Glutamatergic neuron (in vitro differentiated cells): ENCODE measurements at regions not wholly inside any gene's neighbourhood (a gene's known extent, or its start where the extent isn't known, plus 50 kb on each side); places are given as distances from the start of the nearest gene placed in this dataset.

Source experiments
- DNase-seq: peaks from one replicate; pipeline ENCODE4 v3.0.0; 2022
- H3K27ac Mint-ChIP-seq: one replicate; pipeline ENCODE4 v1.8.0; 2020; ENCODE audit warnings: mild to moderate bottlenecking, mixed read lengths, inconsistent platforms; ENCODE audit not compliant: unreplicated experiment
- H3K27me3 Mint-ChIP-seq: one replicate; pipeline ENCODE4 v1.8.0; 2020; ENCODE audit warnings: mild to moderate bottlenecking, moderate library complexity, mixed read lengths, inconsistent platforms; ENCODE audit not compliant: unreplicated experiment
- H3K36me3 Mint-ChIP-seq: one replicate; pipeline ENCODE4 v1.8.0; 2020; ENCODE audit warnings: mild to moderate bottlenecking, mixed read lengths, inconsistent platforms; ENCODE audit not compliant: unreplicated experiment
- H3K4me1 Mint-ChIP-seq: one replicate; pipeline ENCODE4 v1.8.0; 2020; ENCODE audit warnings: mild to moderate bottlenecking, low read depth, mixed read lengths, inconsistent platforms; ENCODE audit not compliant: unreplicated experiment
- H3K4me3 Mint-ChIP-seq: one replicate; pipeline ENCODE4 v1.8.0; 2020; ENCODE audit warnings: mild to moderate bottlenecking, mixed read lengths, inconsistent platforms; ENCODE audit not compliant: unreplicated experiment
- H3K9me3 Mint-ChIP-seq: one replicate; pipeline ENCODE4 v1.8.0; 2020; ENCODE audit warnings: mild to moderate bottlenecking, moderate library complexity, mixed read lengths, inconsistent platforms; ENCODE audit not compliant: unreplicated experiment
- TF ChIP-seq, protein P1 (sequence below): fragments of 200-600 bp; sonication (generic); IDR thresholded peaks from one replicate; pipeline ENCODE4 v1.5.0; 2021; ENCODE audit not compliant: partially characterized antibody, unreplicated experiment

DNA sequence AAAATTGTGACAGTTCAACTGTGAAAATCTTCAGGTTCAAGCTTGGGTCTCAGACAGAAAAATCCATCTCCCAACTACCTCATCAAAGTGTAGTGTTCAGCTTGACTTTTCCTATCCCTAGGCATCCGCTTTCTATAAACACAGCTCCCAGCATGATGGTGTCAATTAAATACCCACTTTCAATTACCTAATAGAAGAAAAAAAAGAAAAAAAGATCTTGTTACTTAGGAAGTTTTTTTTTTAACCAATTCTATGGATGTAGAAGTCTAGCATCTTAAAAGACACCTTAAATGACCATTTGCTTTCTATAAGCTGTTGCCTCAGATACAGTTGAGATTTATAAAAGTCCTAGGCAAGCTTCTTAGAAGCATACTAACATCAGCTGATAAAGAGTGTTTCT lies 244.1 kb upstream of the MTNR1B start:
- Mint-ChIP-seq H3K9me3 (peaks cover 5% of the 10 kb centered on the region), H3K36me3 (peaks cover 10% of the 10 kb centered on the region), H3K27me3 (no peaks in the 10 kb centered on the region), H3K4me3 (no peak overlapping the region), H3K4me1 (peaks cover 4% of the 10 kb centered on the region), H3K27ac (no peak overlapping the region)
- DNase-seq, result no peak
- TF ChIP-seq, protein P1, sequence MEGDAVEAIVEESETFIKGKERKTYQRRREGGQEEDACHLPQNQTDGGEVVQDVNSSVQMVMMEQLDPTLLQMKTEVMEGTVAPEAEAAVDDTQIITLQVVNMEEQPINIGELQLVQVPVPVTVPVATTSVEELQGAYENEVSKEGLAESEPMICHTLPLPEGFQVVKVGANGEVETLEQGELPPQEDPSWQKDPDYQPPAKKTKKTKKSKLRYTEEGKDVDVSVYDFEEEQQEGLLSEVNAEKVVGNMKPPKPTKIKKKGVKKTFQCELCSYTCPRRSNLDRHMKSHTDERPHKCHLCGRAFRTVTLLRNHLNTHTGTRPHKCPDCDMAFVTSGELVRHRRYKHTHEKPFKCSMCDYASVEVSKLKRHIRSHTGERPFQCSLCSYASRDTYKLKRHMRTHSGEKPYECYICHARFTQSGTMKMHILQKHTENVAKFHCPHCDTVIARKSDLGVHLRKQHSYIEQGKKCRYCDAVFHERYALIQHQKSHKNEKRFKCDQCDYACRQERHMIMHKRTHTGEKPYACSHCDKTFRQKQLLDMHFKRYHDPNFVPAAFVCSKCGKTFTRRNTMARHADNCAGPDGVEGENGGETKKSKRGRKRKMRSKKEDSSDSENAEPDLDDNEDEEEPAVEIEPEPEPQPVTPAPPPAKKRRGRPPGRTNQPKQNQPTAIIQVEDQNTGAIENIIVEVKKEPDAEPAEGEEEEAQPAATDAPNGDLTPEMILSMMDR, result no peak

DNA sequence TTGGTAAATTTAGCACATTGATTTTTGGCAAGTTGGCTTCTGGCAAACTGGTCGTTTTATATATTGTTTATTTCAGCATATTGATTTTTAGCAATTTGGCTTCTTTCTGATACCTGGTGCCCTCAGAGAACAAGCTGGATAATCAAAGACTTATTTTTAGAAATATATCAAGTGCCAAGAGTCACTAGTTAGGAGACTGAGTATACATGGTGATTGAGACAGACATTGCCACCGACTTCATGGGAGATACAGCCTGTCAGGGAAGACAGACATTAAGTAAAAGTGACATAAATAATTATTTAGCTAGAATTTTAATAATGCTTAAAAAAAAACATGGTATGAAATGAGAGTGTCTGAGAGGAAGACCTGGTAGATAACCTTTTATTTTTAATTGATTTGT lies 242.3 kb upstream of the MTNR1B start:
- peaks cover 3% of the 10 kb centered on the region for H3K9me3 Mint-ChIP-seq

DNA sequence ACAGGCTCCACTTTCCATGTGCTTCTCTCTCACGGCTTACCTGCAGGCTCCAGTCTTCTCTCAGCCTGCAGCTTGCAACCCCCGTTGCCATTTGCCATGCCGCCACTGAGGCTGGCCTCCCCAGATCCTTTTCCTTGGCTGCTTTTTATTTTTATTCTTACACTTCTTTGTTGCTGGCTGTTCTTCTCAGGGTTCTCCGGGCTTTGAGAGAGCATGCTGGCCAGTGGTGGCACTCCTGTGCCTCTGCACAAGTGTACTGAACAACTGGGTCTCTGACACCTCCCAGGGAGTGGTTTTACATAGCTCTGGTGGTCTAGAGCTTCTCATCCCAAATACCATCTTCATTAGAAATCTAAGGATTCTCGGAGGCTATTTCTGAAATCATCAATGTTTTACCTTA lies 241.7 kb upstream of the MTNR1B start:
- DNase-seq, result no peak
- Mint-ChIP-seq H3K27ac (no peak overlapping the region), H3K9me3 (peaks cover 3% of the 10 kb centered on the region), H3K27me3 (no peaks in the 10 kb centered on the region), H3K36me3 (peaks cover 8% of the 10 kb centered on the region), H3K4me3 (no peak overlapping the region), H3K4me1 (peaks cover 4% of the 10 kb centered on the region)
- TF ChIP-seq, protein P1, result no peak

More for the DNA sequence above, 242.3 kb upstream of the MTNR1B start:
- no peaks in the 10 kb centered on the region for H3K27me3 Mint-ChIP-seq
- TF ChIP-seq, protein P1, result no peak
- H3K4me3 Mint-ChIP-seq, result no peak overlapping the region
- no peak overlapping the region for H3K27ac Mint-ChIP-seq
- peaks cover 10% of the 10 kb centered on the region for H3K36me3 Mint-ChIP-seq
- peaks cover 4% of the 10 kb centered on the region for H3K4me1 Mint-ChIP-seq
- DNase-seq, result no peak

DNA sequence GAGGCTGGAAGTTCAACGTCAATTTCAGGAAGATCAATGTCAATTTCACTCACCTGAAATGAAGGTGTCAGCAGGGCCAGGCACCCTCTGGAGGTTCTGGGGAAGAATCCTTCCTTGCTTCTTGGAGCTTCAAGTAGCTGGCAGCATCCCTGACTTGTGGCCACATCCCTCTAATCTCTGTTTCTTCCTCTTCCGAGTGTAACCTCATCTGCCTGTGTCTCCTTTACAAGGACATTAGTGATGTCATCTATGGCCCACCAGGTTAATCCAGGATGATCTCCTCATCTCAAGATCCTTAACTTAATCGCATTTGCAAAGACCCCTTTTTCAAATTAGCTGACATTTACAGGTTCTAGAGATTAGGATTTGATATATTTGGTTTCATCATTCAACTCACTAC lies 240.8 kb upstream of the MTNR1B start:
- H3K4me3 Mint-ChIP-seq, result no peak overlapping the region
- H3K27ac Mint-ChIP-seq, result no peak overlapping the region
- no peaks in the 10 kb centered on the region for H3K36me3 Mint-ChIP-seq
- DNase-seq, result no peak
- TF ChIP-seq, protein P1, result no peak
- H3K9me3 Mint-ChIP-seq, result no peaks in the 10 kb centered on the region
- H3K27me3 Mint-ChIP-seq, result no peaks in the 10 kb centered on the region
- peaks cover 4% of the 10 kb centered on the region for H3K4me1 Mint-ChIP-seq

DNA sequence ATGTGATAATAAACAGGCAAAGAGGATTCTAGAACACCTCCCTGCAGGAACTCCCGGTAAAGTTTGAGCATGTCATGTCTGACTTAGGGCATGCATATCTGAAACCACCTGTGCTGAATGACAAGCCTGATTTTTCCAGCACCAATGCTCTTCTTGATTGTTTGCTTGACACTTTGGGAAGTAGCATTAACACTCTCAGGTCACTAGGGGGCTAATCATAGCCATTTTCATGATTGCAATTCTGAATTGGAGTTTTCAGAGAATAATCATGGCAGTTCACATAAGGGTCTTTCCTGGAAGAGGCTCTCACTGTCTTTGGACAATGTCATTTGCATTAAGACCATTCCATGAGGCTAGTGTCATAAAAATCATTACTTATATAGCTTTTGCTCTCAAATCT lies 234.4 kb upstream of the MTNR1B start:
- Mint-ChIP-seq H3K4me3 (no peak overlapping the region), H3K36me3 (no peaks in the 10 kb centered on the region), H3K27me3 (no peaks in the 10 kb centered on the region), H3K4me1 (peaks cover 7% of the 10 kb centered on the region), H3K9me3 (no peaks in the 10 kb centered on the region), H3K27ac (no peak overlapping the region)
- TF ChIP-seq, protein P1, result peak; percentile 55
- no peak for DNase-seq
